HepG2 (cell line): ENCODE measurements at regions not wholly inside any gene's neighbourhood (a gene's known extent, or its start where the extent isn't known, plus 50 kb on each side); places are given as distances from the start of the nearest gene placed in this dataset.

ENCODE experiments used
- ATAC-seq: fragments of 200-7000 bp; cut with Tn5 transposase; 3 replicates; pipeline ENCODE4 v1.9.1; 2020; ENCODE audit warnings: mild to moderate bottlenecking, moderate library complexity
- BruUV-seq: library from RNA; stranded (reverse); fragments of 400-500 nt; replicated peaks from 2 replicates; lab custom pipeline; 2021; lab: Mats Ljungman, UMichigan
- CTCF ChIA-PET: fragments of 300-600 bp; formaldehyde crosslinking; extraction: SDS; loops from one replicate; lab custom pipeline; 2021; ENCODE audit warnings: low total read pairs, inconsistent platforms, low intra/inter-chr PET ratio; lab: Yijun Ruan, JAX
- POLR2A ChIA-PET: fragments of 350-600 bp; sonication (Branson Sonifier 250); formaldehyde crosslinking; loops from one replicate; lab custom pipeline; 2020; ENCODE audit warnings: antibody characterized with exemption, inconsistent platforms; lab: Yijun Ruan, JAX
- DNase-seq: peaks from one replicate; pipeline ENCODE4 v3.0.0-alpha.2; 2015; ENCODE audit warnings: low spot score
- FAIRE-seq: peaks from 3 replicates; lab custom pipeline; 2011; peaks lifted over from hg19 to GRCh38; lab: Jason Lieb, UNC
- H2AFZ ChIP-seq: one replicate; pipeline ENCODE4 v1.6.1; 2011; ENCODE audit warnings: low read length, inconsistent platforms
- H3K27ac ChIP-seq: fragments of 300-600 bp; 3 replicates; pipeline ENCODE4 v1.8.0; 2011; ENCODE audit warnings: mixed run types, mild to moderate bottlenecking, mixed read lengths, low read length, inconsistent platforms; ENCODE audit not compliant: insufficient read depth; ENCODE audit errors: extremely low read length
- H3K27me3 ChIP-seq, 2 experiments: fragments of 200-600 bp in 1 of 2; 2 replicates in 1 of 2; 3 replicates in 1 of 2; pipeline versions ENCODE4 v1.6.0 to v1.8.0; 2011; ENCODE audit warnings: low read length in 2 of 2, mild to moderate bottlenecking in 2 of 2, moderate library complexity in 2 of 2, inconsistent platforms in 1 of 2; ENCODE audit not compliant: insufficient read depth in 2 of 2, control insufficient read depth in 1 of 2
- H3K36me3 ChIP-seq, 2 experiments: fragments of 200-600 bp in 1 of 2; replicated peaks in 1 of 2; 2 replicates in 1 of 2; 3 replicates in 1 of 2; pipeline versions ENCODE4 v1.5.1 to v1.8.0; 2011; ENCODE audit warnings: low read length in 2 of 2, inconsistent platforms in 1 of 2; ENCODE audit not compliant: insufficient read depth in 2 of 2, control insufficient read depth in 1 of 2
- H3K4me1 ChIP-seq: 2 replicates; pipeline ENCODE4 v1.5.1; 2012; ENCODE audit warnings: low read length, inconsistent platforms; ENCODE audit not compliant: insufficient read depth
- H3K4me2 ChIP-seq: 2 replicates; pipeline ENCODE4 v1.6.0; 2011; ENCODE audit warnings: low read depth, low read length, inconsistent platforms
- H3K4me3 ChIP-seq, 3 experiments: fragments of 200-600 bp in 1 of 3; sonication (generic), shearing (Covaris generic) in 1 of 3; replicated peaks in 1 of 3; 2 replicates each; pipeline ENCODE4 v1.5.1; 2011 to 2016; ENCODE audit warnings: low read length in 3 of 3, inconsistent platforms in 2 of 3, low read depth in 2 of 3, mild to moderate bottlenecking in 2 of 3, control low read depth in 1 of 3, mixed read lengths in 1 of 3; ENCODE audit not compliant: insufficient read depth in 1 of 3
- H3K79me2 ChIP-seq: one replicate; pipeline ENCODE4 v1.6.1; 2011; ENCODE audit warnings: low read length, inconsistent platforms; ENCODE audit not compliant: insufficient read depth
- H3K9ac ChIP-seq: 2 replicates; pipeline ENCODE4 v1.6.0; 2011; ENCODE audit warnings: mild to moderate bottlenecking, low read depth, low read length, inconsistent platforms; ENCODE audit not compliant: insufficient read depth
- H3K9me3 ChIP-seq: 2 replicates; pipeline ENCODE4 v1.5.1; 2012; ENCODE audit warnings: mild to moderate bottlenecking, low read length
- H4K20me1 ChIP-seq: 2 replicates; pipeline ENCODE4 v1.6.0; 2011; ENCODE audit warnings: inconsistent platforms, mild to moderate bottlenecking, low read length, moderate library complexity; ENCODE audit not compliant: insufficient read depth
- GZF1 ChIP-seq: sonication (generic); formaldehyde crosslinking; IDR thresholded peaks from 2 replicates; pipeline ENCODE4 v1.5.1; 2020; ENCODE audit warnings: mild to moderate bottlenecking, missing genetic modification reagents
- HMG20B ChIP-seq: conservative IDR thresholded peaks from 2 replicates; pipeline ENCODE4 v1.6.1; 2016; ENCODE audit warnings: missing genetic modification reagents, missing compliant biosample characterization
- KAT7 ChIP-seq: IDR thresholded peaks from 2 replicates; pipeline ENCODE4 v1.6.1; 2018; ENCODE audit warnings: borderline replicate concordance, missing compliant biosample characterization
- SOX13 ChIP-seq, 3 experiments: fragments of 450-650 bp in 1 of 3; sonication (generic) in 1 of 3; formaldehyde crosslinking in 1 of 3; IDR thresholded peaks in 2 of 3; conservative IDR thresholded peaks in 1 of 3; 2 replicates each; pipeline versions ENCODE4 v1.5.0 to v1.6.1; 2016 to 2020; ENCODE audit warnings: antibody characterized with exemption in 1 of 3, mild to moderate bottlenecking in 1 of 3, missing compliant biosample characterization in 1 of 3, missing genetic modification reagents in 1 of 3, moderate library complexity in 1 of 3
- YY1 ChIP-seq: IDR thresholded peaks from 2 replicates; pipeline ENCODE4 v1.6.1; 2011; ENCODE audit warnings: low read length, low read depth, moderate library complexity, mild to moderate bottlenecking; ENCODE audit not compliant: insufficient read depth, insufficient replicate concordance
- ZSCAN21 ChIP-seq: sonication (generic); formaldehyde crosslinking; IDR thresholded peaks from 2 replicates; pipeline ENCODE4 v1.8.0; 2022; ENCODE audit warnings: mild to moderate bottlenecking, missing genetic modification reagents, moderate library complexity, borderline replicate concordance
- WGBS: methylation state at CpG from one replicate; pipeline ENCODE4 v1.1.6; 2017; ENCODE audit warnings: low lambda C conversion rate; 5-methylcytosine and 5-hydroxymethylcytosine counted together
- in situ Hi-C: cut with HindIII; loops from 2 replicates; pipeline ENCODE4 v1.10.0; 2017; ENCODE audit warnings: low pct_unique_long_range_greater_than_20kb; ENCODE audit not compliant: extremely low pct_ligation_motif_present
- intact Hi-C: fragments of 100-400 bp; cut with micrococcal nuclease; formaldehyde crosslinking; loops from one replicate; pipeline ENCODE4 v1.10.0; 2022; ENCODE audit not compliant: unreplicated experiment
- TF ChIP-seq, protein P1 (sequence below): conservative IDR thresholded peaks from 2 replicates; pipeline ENCODE4 v1.6.1; 2018; ENCODE audit warnings: missing genetic modification reagents
- TF ChIP-seq, protein P2 (sequence below): IDR thresholded peaks from 2 replicates; pipeline ENCODE4 v1.6.1; 2012; ENCODE audit warnings: low read depth, low read length, improper control_type of control experiment

DNA sequence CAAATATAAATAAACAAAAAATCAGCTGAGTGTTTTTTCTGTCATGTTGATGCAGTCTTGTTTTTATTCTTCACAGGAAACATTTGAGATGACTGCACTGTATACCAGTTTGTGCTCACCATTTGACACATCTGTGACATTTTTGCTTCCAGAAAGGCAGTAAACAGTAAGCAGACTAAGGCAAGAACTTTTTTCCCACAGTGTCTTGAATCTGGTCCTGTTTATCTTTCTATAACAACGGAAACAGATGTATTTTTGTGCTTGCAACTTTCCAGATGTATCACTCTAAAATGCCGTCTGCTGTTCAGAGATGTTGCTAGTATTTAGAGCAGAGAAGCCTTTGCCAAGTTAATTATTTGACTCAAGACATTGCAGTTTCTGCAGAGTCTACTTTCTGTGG, 105.5 kb downstream of the ZC3H11B start:
- H2AFZ ChIP-seq = no peak overlapping the region
- no peaks in the 10 kb centered on the region for H3K79me2 ChIP-seq
- H3K9ac ChIP-seq = no peak overlapping the region
- FAIRE-seq (no peak), DNase-seq (no peak), ATAC-seq (no peak)
- 28% methylated on average over 2 of the region's 2 CpGs for WGBS
- H3K4me2 ChIP-seq = no peak overlapping the region
- H3K27me3 ChIP-seq = no peaks in the 10 kb centered on the region
- TF ChIP-seq KAT7 (CRISPR knock-in tag) = no peak
- no peak for TF ChIP-seq GZF1 (CRISPR knock-in tag)
- TF ChIP-seq ZSCAN21 = no peak
- TF ChIP-seq SOX13 (IDR thresholded peaks at IDR 0.05) = no peak
- TF ChIP-seq SOX13 (CRISPR knock-in tag; conservative IDR thresholded peaks at IDR 0.05 in 1 of 2, IDR thresholded peaks at IDR 0.05 in 1 of 2) = no peak
- TF ChIP-seq, protein P1, sequence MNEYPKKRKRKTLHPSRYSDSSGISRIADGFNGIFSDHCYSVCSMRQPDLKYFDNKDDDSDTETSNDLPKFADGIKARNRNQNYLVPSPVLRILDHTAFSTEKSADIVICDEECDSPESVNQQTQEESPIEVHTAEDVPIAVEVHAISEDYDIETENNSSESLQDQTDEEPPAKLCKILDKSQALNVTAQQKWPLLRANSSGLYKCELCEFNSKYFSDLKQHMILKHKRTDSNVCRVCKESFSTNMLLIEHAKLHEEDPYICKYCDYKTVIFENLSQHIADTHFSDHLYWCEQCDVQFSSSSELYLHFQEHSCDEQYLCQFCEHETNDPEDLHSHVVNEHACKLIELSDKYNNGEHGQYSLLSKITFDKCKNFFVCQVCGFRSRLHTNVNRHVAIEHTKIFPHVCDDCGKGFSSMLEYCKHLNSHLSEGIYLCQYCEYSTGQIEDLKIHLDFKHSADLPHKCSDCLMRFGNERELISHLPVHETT (CRISPR knock-in tag) = no peak
- TF ChIP-seq YY1 = no peak
- no peak for TF ChIP-seq HMG20B
- TF ChIP-seq, protein P2, sequence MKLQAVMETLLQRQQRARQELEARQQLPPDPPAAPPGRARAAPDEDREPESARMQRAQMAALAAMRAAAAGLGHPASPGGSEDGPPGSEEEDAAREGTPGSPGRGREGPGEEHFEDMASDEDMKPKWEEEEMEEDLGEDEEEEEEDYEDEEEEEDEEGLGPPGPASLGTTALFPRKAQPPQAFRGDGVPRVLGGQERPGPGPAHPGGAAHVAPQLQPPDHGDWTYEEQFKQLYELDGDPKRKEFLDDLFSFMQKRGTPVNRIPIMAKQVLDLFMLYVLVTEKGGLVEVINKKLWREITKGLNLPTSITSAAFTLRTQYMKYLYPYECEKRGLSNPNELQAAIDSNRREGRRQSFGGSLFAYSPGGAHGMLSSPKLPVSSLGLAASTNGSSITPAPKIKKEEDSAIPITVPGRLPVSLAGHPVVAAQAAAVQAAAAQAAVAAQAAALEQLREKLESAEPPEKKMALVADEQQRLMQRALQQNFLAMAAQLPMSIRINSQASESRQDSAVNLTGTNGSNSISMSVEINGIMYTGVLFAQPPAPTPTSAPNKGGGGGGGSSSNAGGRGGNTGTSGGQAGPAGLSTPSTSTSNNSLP = no peak
- no peaks in the 10 kb centered on the region for H3K36me3 ChIP-seq
- ChIA-PET POLR2A (no interaction called here), CTCF (no interaction called here)
- H3K27ac ChIP-seq = no peak overlapping the region
- peaks cover 6% of the 10 kb centered on the region; the same call in 1 of the 2 replicates for H3K4me1 ChIP-seq
- BruUV-seq = no TSS peak
- in situ Hi-C loops (no loop called here), intact Hi-C loops (no loop called here)
- H4K20me1 ChIP-seq = no peaks in the 10 kb centered on the region
- no peak overlapping the region for H3K4me3 ChIP-seq
- H3K9me3 ChIP-seq = no peaks in the 10 kb centered on the region
